RWPE1 (cell line): ENCODE measurements at regions not wholly inside any gene's neighbourhood (a gene's known extent, or its start where the extent isn't known, plus 50 kb on each side); places are given as distances from the start of the nearest gene placed in this dataset.

Experiments
- CTCF ChIA-PET: fragments of 350-600 bp; sonication (Branson Sonifier 250); formaldehyde crosslinking; extraction: SDS; loops from one replicate; lab custom pipeline; 2021; lab: Yijun Ruan, JAX
- POLR2A ChIA-PET: fragments of 400-600 bp; formaldehyde crosslinking; extraction: SDS; loops from one replicate; lab custom pipeline; 2020; ENCODE audit warnings: antibody characterized with exemption; ENCODE audit not compliant: low non-redundant PET; lab: Yijun Ruan, JAX
- DNase-seq: peaks from one replicate; pipeline ENCODE4 v3.0.0; 2012; ENCODE audit warnings: low spot score
- H3K27ac ChIP-seq: fragments of 450-650 bp; 2 replicates; pipeline ENCODE4 v1.5.1; 2017
- CTCF ChIP-seq: fragments of 450-650 bp; conservative IDR thresholded peaks from 2 replicates; pipeline ENCODE4 v1.5.1; 2017; ENCODE audit warnings: low read depth, mild to moderate bottlenecking

GRCh38 chr3:67094774-67095173 is 96.7 kb downstream of the KBTBD8 start:
- H3K27ac ChIP-seq: no peak overlapping the region
- no peak for DNase-seq
- POLR2A ChIA-PET: no interaction called here
- CTCF ChIA-PET: no interaction called here
- TF ChIP-seq CTCF: no peak

GRCh38 chr3:67104388-67104787 is 106.3 kb downstream of the KBTBD8 start:
- ChIA-PET POLR2A (no interaction called here), CTCF (no interaction called here)
- no peak for TF ChIP-seq CTCF
- no peak for DNase-seq
- no peak overlapping the region for H3K27ac ChIP-seq

DNA sequence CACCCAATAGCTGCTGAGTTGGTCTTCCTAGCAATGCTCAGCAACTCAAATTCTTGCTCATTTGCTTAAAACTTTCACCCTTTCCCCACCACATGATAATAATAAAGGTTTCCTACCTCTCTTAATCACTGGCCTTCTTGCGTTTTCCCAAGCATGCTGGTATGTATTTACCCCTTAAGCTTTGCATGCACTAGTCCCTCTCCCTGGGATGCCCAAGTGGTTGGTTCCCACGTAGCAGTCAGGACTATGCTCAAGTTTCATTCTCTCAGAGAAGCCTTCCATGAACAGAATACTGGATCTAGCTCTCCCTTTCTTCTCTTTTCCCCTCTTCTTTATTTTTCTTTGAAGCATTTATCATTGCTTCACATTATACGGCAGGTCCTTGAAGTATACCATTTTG is 108.8 kb downstream of the KBTBD8 start:
- ChIA-PET CTCF (no interaction called here), POLR2A (no interaction called here)
- no peak for TF ChIP-seq CTCF
- DNase-seq: no peak
- H3K27ac ChIP-seq: no peak overlapping the region

DNA sequence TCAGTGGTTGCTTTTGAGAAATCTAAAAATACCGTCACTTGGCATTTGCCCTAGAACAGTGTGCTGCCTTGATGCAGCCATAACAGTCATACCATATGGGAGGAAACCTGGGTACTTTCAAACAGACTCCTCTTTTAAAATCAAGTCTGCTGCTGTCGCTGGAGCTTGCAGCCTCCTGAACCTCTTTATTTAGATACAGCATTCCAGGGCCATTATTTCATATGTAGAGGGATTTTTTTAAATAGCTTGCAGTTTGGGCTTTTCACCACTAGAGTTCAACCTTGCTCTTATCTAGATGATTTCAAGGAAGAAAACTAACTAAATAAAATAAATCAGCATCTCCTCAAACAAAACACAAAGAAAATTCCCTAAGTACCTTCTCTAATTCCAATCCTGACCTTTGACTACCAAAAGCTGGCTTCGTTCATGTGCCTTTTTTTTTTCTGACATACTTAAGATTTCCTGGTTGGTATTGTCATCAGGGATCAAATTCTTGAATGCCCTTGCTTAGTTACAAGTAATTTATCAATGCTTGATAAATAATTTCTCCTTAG is 111.6 kb downstream of the KBTBD8 start:
- ChIA-PET POLR2A (no interaction called here), CTCF (interaction anchor here (0.8 kb wide), 1 partner anchor 138 kb away, joined by 5 read pairs; no protein-coding TSS in a partner anchor)
- TF ChIP-seq CTCF: peak; percentile 71
- peak; percentile 15 for DNase-seq
- H3K27ac ChIP-seq: no peak overlapping the region

- POLR2A ChIA-PET: no interaction called here
Measured at GRCh38 chr3:67113802-67114407, 115.8 kb downstream of the KBTBD8 start.

GRCh38 chr3:67118122-67118521 is 120.0 kb downstream of the KBTBD8 start:
- CTCF ChIA-PET: no interaction called here
- POLR2A ChIA-PET: no interaction called here

More at GRCh38 chr3:67113802-67114407, 115.8 kb downstream of the KBTBD8 start:
- CTCF ChIA-PET: interaction anchor here (0.6 kb wide), 1 partner anchor 539 kb away, joined by 3 read pairs; no protein-coding TSS in a partner anchor
- no peak overlapping the region for H3K27ac ChIP-seq
- TF ChIP-seq CTCF: peak; percentile 79
- DNase-seq: peak; percentile 65

More at GRCh38 chr3:67118122-67118521, 120.0 kb downstream of the KBTBD8 start:
- H3K27ac ChIP-seq: no peak overlapping the region
- no peak for DNase-seq
- TF ChIP-seq CTCF: no peak
